ENCODE measurements at regions not wholly inside any gene's neighbourhood (a gene's known extent, or its start where the extent isn't known, plus 50 kb on each side); places are given as distances from the start of the nearest gene placed in this dataset.

DNA sequence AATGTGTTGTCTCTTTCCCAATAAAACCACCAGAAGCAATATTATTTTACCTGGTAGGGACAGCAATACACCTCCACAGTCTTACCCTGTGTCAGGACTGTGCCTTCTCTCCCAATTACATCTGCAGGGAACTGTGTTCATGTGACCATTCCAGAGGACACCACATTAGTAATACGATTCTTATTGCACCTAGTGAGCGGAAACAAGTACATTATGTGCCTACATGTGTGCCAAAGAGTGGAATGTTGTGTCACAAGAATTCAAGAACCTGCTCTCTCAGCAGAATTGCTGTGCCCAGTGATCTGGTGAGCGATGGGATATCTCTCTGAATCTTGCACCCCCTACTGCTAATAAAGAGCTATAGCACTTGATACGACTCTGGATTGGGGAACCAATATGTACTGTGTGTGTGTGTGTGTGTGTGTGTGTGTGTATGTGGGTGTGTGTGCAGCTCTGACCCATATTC lies 57.4 kb upstream of the FOXC1 start:
- H3K27me3 ChIP-seq, result peaks cover 34% of the 10 kb centered on the region
- no peak for DNase-seq
- no peaks in the 10 kb centered on the region for H3K9me3 ChIP-seq
- H3K4me3 ChIP-seq (ENCODE audit: low read depth, low read length), result no peak overlapping the region
- TF ChIP-seq, protein P1, sequence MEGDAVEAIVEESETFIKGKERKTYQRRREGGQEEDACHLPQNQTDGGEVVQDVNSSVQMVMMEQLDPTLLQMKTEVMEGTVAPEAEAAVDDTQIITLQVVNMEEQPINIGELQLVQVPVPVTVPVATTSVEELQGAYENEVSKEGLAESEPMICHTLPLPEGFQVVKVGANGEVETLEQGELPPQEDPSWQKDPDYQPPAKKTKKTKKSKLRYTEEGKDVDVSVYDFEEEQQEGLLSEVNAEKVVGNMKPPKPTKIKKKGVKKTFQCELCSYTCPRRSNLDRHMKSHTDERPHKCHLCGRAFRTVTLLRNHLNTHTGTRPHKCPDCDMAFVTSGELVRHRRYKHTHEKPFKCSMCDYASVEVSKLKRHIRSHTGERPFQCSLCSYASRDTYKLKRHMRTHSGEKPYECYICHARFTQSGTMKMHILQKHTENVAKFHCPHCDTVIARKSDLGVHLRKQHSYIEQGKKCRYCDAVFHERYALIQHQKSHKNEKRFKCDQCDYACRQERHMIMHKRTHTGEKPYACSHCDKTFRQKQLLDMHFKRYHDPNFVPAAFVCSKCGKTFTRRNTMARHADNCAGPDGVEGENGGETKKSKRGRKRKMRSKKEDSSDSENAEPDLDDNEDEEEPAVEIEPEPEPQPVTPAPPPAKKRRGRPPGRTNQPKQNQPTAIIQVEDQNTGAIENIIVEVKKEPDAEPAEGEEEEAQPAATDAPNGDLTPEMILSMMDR (IDR thresholded peaks at IDR 0.05; ENCODE audit: low read depth, low read length), result peak; percentile 33
- H3K36me3 ChIP-seq, result no peaks in the 10 kb centered on the region
- no peaks in the 10 kb centered on the region for H3K4me1 ChIP-seq

DNA sequence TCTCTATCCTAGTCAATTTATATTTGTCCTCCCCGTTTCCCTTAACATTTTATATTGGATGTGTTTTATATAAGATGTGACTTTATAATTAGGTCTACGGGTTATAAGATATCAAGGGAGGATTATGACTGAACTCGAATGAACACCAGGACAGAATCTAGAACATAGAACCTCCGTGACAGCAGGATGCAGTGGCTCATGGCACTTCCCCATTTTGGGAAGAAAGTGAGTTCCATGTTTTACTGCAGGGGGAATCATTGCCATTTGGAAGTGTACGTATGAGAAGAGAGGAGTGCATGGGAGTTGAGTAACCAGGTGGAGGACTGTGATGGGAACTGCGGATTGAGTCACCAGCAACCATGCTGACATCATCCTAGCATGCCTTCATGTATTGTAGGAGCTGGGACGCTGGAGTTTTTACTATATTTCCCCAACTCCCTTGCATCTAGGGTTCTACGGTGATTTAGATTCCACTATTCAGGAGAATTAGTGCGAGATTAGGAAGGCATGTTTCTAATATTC lies 56.1 kb upstream of the FOXC1 start:
- no peaks in the 10 kb centered on the region for H3K4me1 ChIP-seq
- TF ChIP-seq, protein P1 (IDR thresholded peaks at IDR 0.05; ENCODE audit: low read depth, low read length), result no peak
- no peak for DNase-seq
- peaks cover 30% of the 10 kb centered on the region for H3K27me3 ChIP-seq
- no peaks in the 10 kb centered on the region for H3K36me3 ChIP-seq
- no peak overlapping the region for H3K4me3 ChIP-seq (ENCODE audit: low read depth, low read length)
- no peaks in the 10 kb centered on the region for H3K9me3 ChIP-seq

DNA sequence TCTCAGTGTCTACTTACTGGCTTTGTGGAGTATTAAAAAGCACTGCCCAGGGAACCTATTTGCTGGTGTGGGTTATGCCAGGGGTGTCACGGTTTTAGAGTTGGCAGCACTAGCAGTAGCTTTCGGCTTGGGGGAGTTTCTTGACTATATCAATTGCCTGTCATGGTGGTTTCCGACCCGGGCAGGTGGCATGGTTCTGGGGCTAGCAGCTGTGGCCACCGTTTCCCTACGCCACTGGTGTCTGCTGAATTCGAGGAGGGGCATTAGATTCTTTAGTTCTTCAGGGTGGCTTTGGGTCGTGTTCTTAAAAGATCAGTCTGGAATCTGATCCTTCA lies 55.6 kb upstream of the FOXC1 start:
- Histone ChIP-seq H3K27me3 (peaks cover 30% of the 10 kb centered on the region), H3K4me1 (no peaks in the 10 kb centered on the region), H3K4me3 (ENCODE audit: low read depth, low read length) (no peak overlapping the region), H3K36me3 (no peaks in the 10 kb centered on the region), H3K9me3 (no peaks in the 10 kb centered on the region)
- DNase-seq, result no peak
- TF ChIP-seq, protein P1 (IDR thresholded peaks at IDR 0.05; ENCODE audit: low read depth, low read length), result no peak

DNA sequence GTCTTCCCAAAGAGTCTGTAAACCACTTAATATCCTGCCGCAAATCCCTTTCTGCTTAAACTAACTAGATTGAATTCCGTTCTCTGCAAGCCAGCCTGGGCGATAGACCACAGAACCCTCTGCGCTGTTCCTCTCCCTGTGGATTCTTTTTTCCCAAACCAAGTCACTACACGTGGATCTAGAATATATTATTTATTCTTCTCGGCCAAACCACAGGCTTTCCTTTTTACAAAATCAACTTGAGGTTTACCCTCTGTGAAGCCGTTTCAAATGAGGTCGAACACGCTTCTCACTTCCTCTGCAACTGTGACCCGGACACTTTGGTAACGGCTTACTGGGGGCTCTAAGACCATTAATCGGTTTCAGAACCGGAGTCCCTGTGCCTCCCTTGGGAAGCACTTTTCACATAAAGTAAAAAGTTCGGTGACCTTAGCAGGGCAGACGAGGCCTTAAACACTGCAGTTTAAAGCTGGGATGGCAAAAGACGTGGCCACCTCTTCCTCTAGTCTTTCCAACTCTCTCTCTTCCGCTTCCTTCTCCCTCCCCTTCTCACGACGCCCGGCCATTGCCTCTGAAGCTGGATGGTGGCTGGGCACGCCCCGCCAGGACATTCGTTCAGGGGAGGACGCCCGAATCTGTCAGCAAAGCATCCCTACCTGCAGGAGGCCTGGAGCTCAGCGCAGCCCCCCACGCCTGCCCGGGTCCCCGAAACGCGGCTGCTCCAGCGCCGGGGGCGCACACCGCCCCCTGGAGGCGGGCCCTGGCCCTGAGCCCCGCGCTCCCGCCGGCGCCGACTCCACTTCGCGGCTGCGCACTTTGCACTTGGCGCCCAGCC lies 55.0 kb upstream of the FOXC1 start:
- Histone ChIP-seq H3K9me3 (no peaks in the 10 kb centered on the region), H3K4me1 (no peaks in the 10 kb centered on the region), H3K27me3 (peaks cover 32% of the 10 kb centered on the region), H3K36me3 (no peaks in the 10 kb centered on the region), H3K4me3 (ENCODE audit: low read depth, low read length) (no peak overlapping the region)
- TF ChIP-seq, protein P1 (IDR thresholded peaks at IDR 0.05; ENCODE audit: low read depth, low read length), result peak; percentile 18; the same call in 1 of the 2 replicates
- DNase-seq, result peak; percentile 22

DNA sequence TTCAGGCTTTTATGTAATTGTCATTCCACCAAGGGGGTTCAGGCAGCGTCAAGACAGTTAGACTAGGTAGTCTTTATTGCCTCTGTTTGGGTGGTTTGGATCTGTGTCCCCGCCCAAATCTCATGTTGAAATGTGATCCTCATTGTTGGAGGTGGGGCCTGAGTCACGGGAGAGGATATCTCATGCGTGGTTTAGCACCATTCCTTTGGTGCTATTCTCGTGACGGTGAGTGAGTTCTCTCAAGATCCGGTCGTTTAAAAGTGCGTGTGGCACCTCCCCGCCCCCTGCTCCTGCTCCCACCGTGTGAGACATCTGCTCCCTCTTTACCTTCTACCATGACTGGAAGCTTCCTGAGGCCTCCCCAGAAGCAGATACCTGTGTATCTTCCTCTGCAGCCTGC lies 51.3 kb upstream of the FOXC1 start:
- Histone ChIP-seq H3K27me3 (peaks cover 31% of the 10 kb centered on the region), H3K4me3 (ENCODE audit: low read depth, low read length) (no peak overlapping the region), H3K9me3 (no peaks in the 10 kb centered on the region), H3K4me1 (no peaks in the 10 kb centered on the region; the same call in 1 of the 2 replicates), H3K36me3 (no peaks in the 10 kb centered on the region)
- TF ChIP-seq, protein P1 (IDR thresholded peaks at IDR 0.05; ENCODE audit: low read depth, low read length), result no peak
- no peak for DNase-seq

Data from BE2C (cell line).